HepG2 (cell line): ENCODE measurements at regions not wholly inside any gene's neighbourhood (a gene's known extent, or its start where the extent isn't known, plus 50 kb on each side); places are given as distances from the start of the nearest gene placed in this dataset.

ENCODE experiments used
- ATAC-seq: fragments of 200-7000 bp; cut with Tn5 transposase; 3 replicates; pipeline ENCODE4 v1.9.1; 2020; ENCODE audit warnings: mild to moderate bottlenecking, moderate library complexity
- BruUV-seq: library from RNA; stranded (reverse); fragments of 400-500 nt; replicated peaks from 2 replicates; lab custom pipeline; 2021; lab: Mats Ljungman, UMichigan
- CTCF ChIA-PET: fragments of 300-600 bp; formaldehyde crosslinking; extraction: SDS; loops from one replicate; lab custom pipeline; 2021; ENCODE audit warnings: low total read pairs, inconsistent platforms, low intra/inter-chr PET ratio; lab: Yijun Ruan, JAX
- POLR2A ChIA-PET: fragments of 350-600 bp; sonication (Branson Sonifier 250); formaldehyde crosslinking; loops from one replicate; lab custom pipeline; 2020; ENCODE audit warnings: antibody characterized with exemption, inconsistent platforms; lab: Yijun Ruan, JAX
- DNase-seq: peaks from one replicate; pipeline ENCODE4 v3.0.0-alpha.2; 2015; ENCODE audit warnings: low spot score
- FAIRE-seq: peaks from 3 replicates; lab custom pipeline; 2011; peaks lifted over from hg19 to GRCh38; lab: Jason Lieb, UNC
- H2AFZ ChIP-seq: one replicate; pipeline ENCODE4 v1.6.1; 2011; ENCODE audit warnings: low read length, inconsistent platforms
- H3K27ac ChIP-seq: fragments of 300-600 bp; 3 replicates; pipeline ENCODE4 v1.8.0; 2011; ENCODE audit warnings: mixed run types, mild to moderate bottlenecking, mixed read lengths, low read length, inconsistent platforms; ENCODE audit not compliant: insufficient read depth; ENCODE audit errors: extremely low read length
- H3K27me3 ChIP-seq, 2 experiments: fragments of 200-600 bp in 1 of 2; 2 replicates in 1 of 2; 3 replicates in 1 of 2; pipeline versions ENCODE4 v1.6.0 to v1.8.0; 2011; ENCODE audit warnings: low read length in 2 of 2, mild to moderate bottlenecking in 2 of 2, moderate library complexity in 2 of 2, inconsistent platforms in 1 of 2; ENCODE audit not compliant: insufficient read depth in 2 of 2, control insufficient read depth in 1 of 2
- H3K36me3 ChIP-seq, 2 experiments: fragments of 200-600 bp in 1 of 2; replicated peaks in 1 of 2; 2 replicates in 1 of 2; 3 replicates in 1 of 2; pipeline versions ENCODE4 v1.5.1 to v1.8.0; 2011; ENCODE audit warnings: low read length in 2 of 2, inconsistent platforms in 1 of 2; ENCODE audit not compliant: insufficient read depth in 2 of 2, control insufficient read depth in 1 of 2
- H3K4me1 ChIP-seq: 2 replicates; pipeline ENCODE4 v1.5.1; 2012; ENCODE audit warnings: low read length, inconsistent platforms; ENCODE audit not compliant: insufficient read depth
- H3K4me2 ChIP-seq: 2 replicates; pipeline ENCODE4 v1.6.0; 2011; ENCODE audit warnings: low read depth, low read length, inconsistent platforms
- H3K4me3 ChIP-seq, 3 experiments: fragments of 200-600 bp in 1 of 3; sonication (generic), shearing (Covaris generic) in 1 of 3; replicated peaks in 1 of 3; 2 replicates each; pipeline ENCODE4 v1.5.1; 2011 to 2016; ENCODE audit warnings: low read length in 3 of 3, inconsistent platforms in 2 of 3, low read depth in 2 of 3, mild to moderate bottlenecking in 2 of 3, control low read depth in 1 of 3, mixed read lengths in 1 of 3; ENCODE audit not compliant: insufficient read depth in 1 of 3
- H3K79me2 ChIP-seq: one replicate; pipeline ENCODE4 v1.6.1; 2011; ENCODE audit warnings: low read length, inconsistent platforms; ENCODE audit not compliant: insufficient read depth
- H3K9ac ChIP-seq: 2 replicates; pipeline ENCODE4 v1.6.0; 2011; ENCODE audit warnings: mild to moderate bottlenecking, low read depth, low read length, inconsistent platforms; ENCODE audit not compliant: insufficient read depth
- H3K9me3 ChIP-seq: 2 replicates; pipeline ENCODE4 v1.5.1; 2012; ENCODE audit warnings: mild to moderate bottlenecking, low read length
- H4K20me1 ChIP-seq: 2 replicates; pipeline ENCODE4 v1.6.0; 2011; ENCODE audit warnings: inconsistent platforms, mild to moderate bottlenecking, low read length, moderate library complexity; ENCODE audit not compliant: insufficient read depth
- CEBPZ ChIP-seq: IDR thresholded peaks from 2 replicates; pipeline ENCODE4 v1.6.1; 2012; ENCODE audit warnings: low read length, improper control_type of control experiment
- CHD2 ChIP-seq: IDR thresholded peaks from 2 replicates; pipeline ENCODE4 v1.6.1; 2011; ENCODE audit warnings: low read depth, low read length, improper control_type of control experiment
- E2F1 ChIP-seq: sonication (generic); formaldehyde crosslinking; IDR thresholded peaks from 2 replicates; pipeline ENCODE4 v1.5.0; 2020; ENCODE audit warnings: missing genetic modification reagents
- GPN1 ChIP-seq: sonication (generic); formaldehyde crosslinking; IDR thresholded peaks from 2 replicates; pipeline ENCODE4 v1.5.1; 2020; ENCODE audit warnings: missing genetic modification reagents, borderline replicate concordance
- KLF6 ChIP-seq: IDR thresholded peaks from 2 replicates; pipeline ENCODE4 v1.8.0; 2016; ENCODE audit warnings: missing biosample characterization, missing genetic modification reagents
- MXD4 ChIP-seq: IDR thresholded peaks from 2 replicates; pipeline ENCODE4 v1.6.1; 2016; ENCODE audit warnings: mild to moderate bottlenecking, missing biosample characterization, missing genetic modification reagents
- PRDM4 ChIP-seq: sonication (generic); formaldehyde crosslinking; IDR thresholded peaks from 2 replicates; pipeline ENCODE4 v1.9.0; 2021; ENCODE audit warnings: missing genetic modification reagents, borderline replicate concordance
- ZNF138 ChIP-seq: sonication (generic); formaldehyde crosslinking; IDR thresholded peaks from 2 replicates; pipeline ENCODE4 v1.5.0; 2020; ENCODE audit warnings: mild to moderate bottlenecking, low read depth, missing genetic modification reagents
- ZNF737 ChIP-seq: sonication (generic); formaldehyde crosslinking; IDR thresholded peaks from 2 replicates; pipeline ENCODE4 v1.5.0; 2020; ENCODE audit warnings: missing genetic modification reagents, mild to moderate bottlenecking, borderline replicate concordance
- ZNF800 ChIP-seq: sonication (generic); formaldehyde crosslinking; IDR thresholded peaks from 2 replicates; pipeline ENCODE4 v1.4.0; 2020; ENCODE audit warnings: missing genetic modification reagents
- ZNF883 ChIP-seq: sonication (generic); formaldehyde crosslinking; IDR thresholded peaks from 2 replicates; pipeline ENCODE4 v1.5.1; 2020; ENCODE audit warnings: mild to moderate bottlenecking, missing genetic modification reagents; ENCODE audit errors: not compliant biosample characterization
- WGBS: methylation state at CpG from one replicate; pipeline ENCODE4 v1.1.6; 2017; ENCODE audit warnings: low lambda C conversion rate; 5-methylcytosine and 5-hydroxymethylcytosine counted together
- in situ Hi-C: cut with HindIII; loops from 2 replicates; pipeline ENCODE4 v1.10.0; 2017; ENCODE audit warnings: low pct_unique_long_range_greater_than_20kb; ENCODE audit not compliant: extremely low pct_ligation_motif_present
- intact Hi-C: fragments of 100-400 bp; cut with micrococcal nuclease; formaldehyde crosslinking; loops from one replicate; pipeline ENCODE4 v1.10.0; 2022; ENCODE audit not compliant: unreplicated experiment

- no peak overlapping the region for H3K4me2 ChIP-seq
- H3K27ac ChIP-seq: no peak overlapping the region
- no peaks in the 10 kb centered on the region for H3K27me3 ChIP-seq
- no peak overlapping the region for H3K4me3 ChIP-seq
- no peak overlapping the region for H2AFZ ChIP-seq
- ChIA-PET POLR2A (no interaction called here), CTCF (no interaction called here)
- no peaks in the 10 kb centered on the region for H3K79me2 ChIP-seq
- WGBS: 0% methylated on average over 2 of the region's 2 CpGs
- no peaks in the 10 kb centered on the region for H3K4me1 ChIP-seq
- no peaks in the 10 kb centered on the region for H3K9me3 ChIP-seq
- DNase-seq (no peak), ATAC-seq (no peak), FAIRE-seq (no peak)
- intact Hi-C loops: no loop called here
- no peak overlapping the region for H3K9ac ChIP-seq
- BruUV-seq: no TSS peak
- in situ Hi-C loops: no loop called here
- H3K36me3 ChIP-seq: no peaks in the 10 kb centered on the region
- no peaks in the 10 kb centered on the region for H4K20me1 ChIP-seq
- TF ChIP-seq CHD2 (no peak), ZNF737 (CRISPR knock-in tag) (no peak), ZNF138 (CRISPR knock-in tag) (no peak), E2F1 (CRISPR knock-in tag) (no peak), GPN1 (no peak), CEBPZ (no peak), KLF6 (no peak), PRDM4 (CRISPR knock-in tag) (no peak), MXD4 (no peak), ZNF800 (CRISPR knock-in tag) (no peak), ZNF883 (no peak)
Observed at GRCh38 chr3:157776861-157777260, 273.6 kb upstream of the VEPH1 start.
